ENCODE measurements at regions not wholly inside any gene's neighbourhood (a gene's known extent, or its start where the extent isn't known, plus 50 kb on each side); places are given as distances from the start of the nearest gene placed in this dataset.
"Not testable (repeated sequence)": the region's sequence is repeated elsewhere in the genome, so short reads cannot be mapped to it uniquely, and the experiment has no call there.

DNA sequence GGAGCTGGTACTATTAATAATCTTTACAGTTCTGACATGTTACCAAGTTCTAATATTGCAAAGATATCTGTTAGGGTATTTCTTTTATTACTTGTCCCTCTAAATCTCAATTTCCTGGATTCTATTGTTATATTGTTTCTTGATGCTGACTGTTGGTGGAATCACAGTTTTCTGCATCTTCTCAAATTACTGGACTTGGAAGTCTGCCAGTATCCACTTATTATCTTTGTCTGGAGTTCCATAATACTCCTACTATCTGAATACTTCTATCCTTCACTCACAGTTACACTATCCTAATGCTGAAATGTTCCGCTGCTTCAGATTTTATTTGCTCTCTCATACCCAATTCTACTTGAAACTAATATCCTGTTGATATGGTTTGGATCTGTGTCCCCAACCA, 1985.7 kb upstream of the PRR20A start:
- WGBS, 5 donors, result 76 to 90% (median 85%) methylated on average over 1 of the region's 1 CpG
- intact Hi-C loops (cut with DNase I; ENCODE audit: low total_unique reads), result no loop called here
- no peak for DNase-seq

DNA sequence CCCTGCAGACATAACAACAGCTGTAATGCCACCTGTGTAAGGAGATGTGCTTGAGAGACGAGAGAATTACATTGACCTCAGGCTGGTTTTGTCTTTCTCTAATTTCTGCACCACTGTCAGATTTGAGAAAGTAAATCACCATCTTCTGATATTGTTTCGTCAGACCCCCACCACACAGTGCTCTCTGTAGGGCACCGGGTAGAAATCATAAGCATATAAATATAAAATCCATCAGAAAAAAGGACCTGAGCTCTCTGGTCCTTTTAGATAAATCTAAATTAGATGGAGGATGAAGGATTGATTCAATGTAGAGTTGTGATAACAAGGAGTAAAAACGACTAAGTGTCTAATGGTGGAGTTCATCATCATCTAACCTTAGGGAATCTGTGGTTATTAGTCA, 1981.0 kb upstream of the PRR20A start:
- 48 to 72% (median 61%) methylated on average over 4 of the region's 4 CpGs for WGBS, 5 donors
- Histone ChIP-seq H3K4me1 (no peaks in the 10 kb centered on the region), H3K36me3 (no peaks in the 10 kb centered on the region), H3K27ac (no peak overlapping the region), H3K4me3 (no peak overlapping the region), H3K9me3 (peaks cover 0 to 40% (median 24%) of the 10 kb centered on the region in 8 donors), H3K27me3 (replicated peaks in 1 of 7) (no peaks in the 10 kb centered on the region)
- no peak for TF ChIP-seq POLR2AphosphoS5 (IDR thresholded peaks at IDR 0.05)
- no peak for TF ChIP-seq POLR2A (IDR thresholded peaks at IDR 0.05)
- TF ChIP-seq, protein P1, sequence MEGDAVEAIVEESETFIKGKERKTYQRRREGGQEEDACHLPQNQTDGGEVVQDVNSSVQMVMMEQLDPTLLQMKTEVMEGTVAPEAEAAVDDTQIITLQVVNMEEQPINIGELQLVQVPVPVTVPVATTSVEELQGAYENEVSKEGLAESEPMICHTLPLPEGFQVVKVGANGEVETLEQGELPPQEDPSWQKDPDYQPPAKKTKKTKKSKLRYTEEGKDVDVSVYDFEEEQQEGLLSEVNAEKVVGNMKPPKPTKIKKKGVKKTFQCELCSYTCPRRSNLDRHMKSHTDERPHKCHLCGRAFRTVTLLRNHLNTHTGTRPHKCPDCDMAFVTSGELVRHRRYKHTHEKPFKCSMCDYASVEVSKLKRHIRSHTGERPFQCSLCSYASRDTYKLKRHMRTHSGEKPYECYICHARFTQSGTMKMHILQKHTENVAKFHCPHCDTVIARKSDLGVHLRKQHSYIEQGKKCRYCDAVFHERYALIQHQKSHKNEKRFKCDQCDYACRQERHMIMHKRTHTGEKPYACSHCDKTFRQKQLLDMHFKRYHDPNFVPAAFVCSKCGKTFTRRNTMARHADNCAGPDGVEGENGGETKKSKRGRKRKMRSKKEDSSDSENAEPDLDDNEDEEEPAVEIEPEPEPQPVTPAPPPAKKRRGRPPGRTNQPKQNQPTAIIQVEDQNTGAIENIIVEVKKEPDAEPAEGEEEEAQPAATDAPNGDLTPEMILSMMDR (IDR thresholded peaks at IDR 0.05 in 8 of 11, conservative IDR thresholded peaks at IDR 0.05 in 3 of 11), result no peak
- DNase-seq, result no peak
- intact Hi-C loops (cut with DNase I; ENCODE audit: low total_unique reads), result no loop called here

More for the DNA sequence above, 1985.7 kb upstream of the PRR20A start:
- Histone ChIP-seq H3K9me3 (peaks cover 0 to 45% (median 34%) of the 10 kb centered on the region in 8 donors), H3K27me3 (replicated peaks in 1 of 7) (no peaks in the 10 kb centered on the region), H3K27ac (no peak overlapping the region), H3K36me3 (no peaks in the 10 kb centered on the region), H3K4me3 (no peak overlapping the region), H3K4me1 (no peaks in the 10 kb centered on the region)
- TF ChIP-seq POLR2AphosphoS5 (IDR thresholded peaks at IDR 0.05) (no peak), POLR2A (IDR thresholded peaks at IDR 0.05) (no peak)
- TF ChIP-seq, protein P1 (IDR thresholded peaks at IDR 0.05 in 8 of 11, conservative IDR thresholded peaks at IDR 0.05 in 3 of 11), result no peak

DNA sequence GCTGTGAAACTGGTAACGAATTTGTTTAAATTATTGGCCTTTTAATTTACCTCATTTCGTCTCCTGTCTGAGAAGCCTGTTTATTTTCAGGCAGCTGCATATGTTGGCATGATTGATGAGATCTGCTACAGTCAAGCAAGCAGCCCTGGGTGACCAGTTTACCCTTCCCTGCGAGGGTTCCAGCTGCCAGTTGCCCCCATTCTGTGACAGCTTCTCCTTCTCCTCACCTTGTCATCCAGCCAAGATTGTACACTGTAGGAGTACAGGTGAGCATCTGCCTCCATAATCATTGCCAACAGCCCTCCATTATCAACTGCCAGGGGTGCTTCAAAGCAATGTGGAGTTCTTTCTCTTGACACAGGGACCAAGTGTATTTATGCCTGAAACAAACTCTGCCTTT, 1979.9 kb upstream of the PRR20A start:
- TF ChIP-seq, protein P1 (IDR thresholded peaks at IDR 0.05 in 8 of 11, conservative IDR thresholded peaks at IDR 0.05 in 3 of 11), result no peak
- TF ChIP-seq POLR2AphosphoS5 (IDR thresholded peaks at IDR 0.05) (no peak), POLR2A (IDR thresholded peaks at IDR 0.05) (no peak)
- intact Hi-C loops (cut with DNase I; ENCODE audit: low total_unique reads), result no loop called here
- H3K9me3 ChIP-seq, result peaks cover 0 to 40% (median 21%) of the 10 kb centered on the region in 8 donors
- WGBS, 5 donors, result 27 to 46% (median 42%) methylated on average over 3 of the region's 3 CpGs
- no peak overlapping the region for H3K27ac ChIP-seq
- H3K27me3 ChIP-seq (replicated peaks in 1 of 7), result no peaks in the 10 kb centered on the region
- DNase-seq, result no peak
- H3K4me1 ChIP-seq, result no peaks in the 10 kb centered on the region
- no peak overlapping the region for H3K4me3 ChIP-seq
- no peaks in the 10 kb centered on the region for H3K36me3 ChIP-seq

DNA sequence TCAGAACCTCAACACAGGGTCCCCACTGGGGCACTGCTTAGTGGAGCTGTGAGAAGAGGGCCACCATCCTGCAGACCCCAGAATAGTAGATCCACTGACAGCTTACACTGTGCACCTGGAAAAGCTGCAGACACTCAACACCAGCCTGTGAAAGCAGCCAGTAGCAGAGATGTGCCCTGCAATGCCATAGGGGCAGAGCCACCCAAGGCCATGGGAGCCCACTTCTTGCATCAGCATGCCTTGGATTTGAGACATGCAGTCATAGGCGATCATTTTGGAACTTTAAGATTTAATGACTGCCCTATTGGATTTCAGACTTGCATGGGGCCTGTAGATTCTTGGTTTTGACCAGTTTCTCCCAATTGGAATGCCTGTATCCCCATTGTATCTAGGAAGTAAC, 1962.1 kb upstream of the PRR20A start:
- H3K27ac ChIP-seq; H3K4me1 ChIP-seq; DNase-seq; H3K27me3 ChIP-seq (replicated peaks in 1 of 7); H3K36me3 ChIP-seq; H3K4me3 ChIP-seq; intact Hi-C loops (cut with DNase I; ENCODE audit: low total_unique reads): not testable (repeated sequence)
- WGBS, 5 donors, result 75 to 91% (median 88%) methylated on average over 1 of the region's 1 CpG; no CpG with 5 or more reads in 1 of the 5 donors
- peaks cover 0 to 42% (median 31%) of the 10 kb centered on the region in 8 donors for H3K9me3 ChIP-seq

DNA sequence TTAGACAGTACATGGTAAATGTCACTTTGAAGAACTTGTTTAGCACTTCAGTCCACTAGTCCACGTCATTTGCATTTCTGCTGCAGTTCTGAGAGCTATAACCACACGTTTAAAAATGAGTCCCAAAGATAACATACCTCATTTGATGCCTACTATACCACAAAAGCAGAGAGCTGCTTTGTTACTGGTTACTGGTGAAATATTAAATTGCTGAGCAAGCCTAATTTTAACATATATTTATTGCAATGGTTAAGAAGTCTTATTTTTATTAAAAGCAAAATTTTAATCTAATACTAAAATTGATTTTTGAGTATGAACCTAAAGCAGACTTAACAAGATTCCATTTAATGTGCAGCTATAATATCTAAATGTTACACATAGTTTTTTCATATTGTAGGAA, 1949.7 kb upstream of the PRR20A start:
- Histone ChIP-seq H3K4me1 (no peaks in the 10 kb centered on the region), H3K27me3 (replicated peaks in 1 of 7) (no peaks in the 10 kb centered on the region), H3K9me3 (peaks cover 0 to 29% (median 19%) of the 10 kb centered on the region in 8 donors), H3K36me3 (no peaks in the 10 kb centered on the region), H3K27ac (no peak overlapping the region), H3K4me3 (no peak overlapping the region)
- WGBS, 5 donors, result 37 to 68% (median 53%) methylated on average over 2 of the region's 2 CpGs
- intact Hi-C loops (cut with DNase I; ENCODE audit: low total_unique reads), result no loop called here
- TF ChIP-seq POLR2A (IDR thresholded peaks at IDR 0.05) (no peak), POLR2AphosphoS5 (IDR thresholded peaks at IDR 0.05) (no peak)
- TF ChIP-seq, protein P1 (IDR thresholded peaks at IDR 0.05 in 8 of 11, conservative IDR thresholded peaks at IDR 0.05 in 3 of 11), result no peak
- DNase-seq, result no peak

Measured in spleen (tissue), 11 donors.